GM12892 (cell line): ENCODE measurements at regions not wholly inside any gene's neighbourhood (a gene's known extent, or its start where the extent isn't known, plus 50 kb on each side); places are given as distances from the start of the nearest gene placed in this dataset.

Source experiments
- POLR2A ChIP-seq: IDR thresholded peaks from 2 replicates; pipeline ENCODE4 v1.6.1; 2011; ENCODE audit warnings: low read depth, low read length, control low read depth
- POLR2AphosphoS5 ChIP-seq: IDR thresholded peaks from 2 replicates; pipeline ENCODE4 v1.6.1; 2011; ENCODE audit warnings: low read depth, low read length, control low read depth
- TAF1 ChIP-seq: IDR thresholded peaks from 2 replicates; pipeline ENCODE4 v1.6.1; 2011; ENCODE audit warnings: low read depth, mild to moderate bottlenecking, control low read depth, low read length, borderline replicate concordance

GRCh38 chr6:144413418-144413817 lies 128.3 kb downstream of the UTRN start:
- TF ChIP-seq POLR2A (no peak), POLR2AphosphoS5 (no peak), TAF1 (no peak)
